ENCODE measurements at regions not wholly inside any gene's neighbourhood (a gene's known extent, or its start where the extent isn't known, plus 50 kb on each side); places are given as distances from the start of the nearest gene placed in this dataset.

DNA sequence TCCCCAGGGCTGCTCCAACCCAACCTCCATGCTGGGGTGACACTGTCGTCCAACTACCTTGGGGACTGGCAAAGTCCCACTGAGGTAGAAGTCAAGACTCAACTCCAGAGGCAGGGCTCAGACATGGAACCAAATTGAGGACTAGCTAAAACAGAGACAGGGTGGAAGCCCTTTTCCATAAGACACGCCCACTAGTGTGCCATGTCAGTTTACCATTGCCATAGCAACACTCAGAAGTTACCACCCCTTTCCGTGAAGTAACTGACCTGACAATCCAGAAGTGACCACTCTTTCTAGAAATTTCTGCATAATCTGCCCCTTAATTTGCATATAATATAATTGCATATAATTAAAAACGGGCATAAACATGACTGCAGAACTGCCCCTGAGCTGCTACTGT, 409.6 kb downstream of the MED13L start:
- Histone ChIP-seq H3K79me2 (ENCODE audit: control insufficient read depth in 1 of 2, insufficient read depth in 2 of 2, low read length in 2 of 2) (no peaks in the 10 kb centered on the region), H3K18ac (ENCODE audit: extremely low read depth, low read length) (no peak overlapping the region), H3K27ac (ENCODE audit: low read depth, low read length) (no peak overlapping the region), H2BK15ac (ENCODE audit: low read length) (no peak overlapping the region), H2BK20ac (ENCODE audit: low read length) (no peak overlapping the region), H3K79me1 (ENCODE audit: low read depth, low read length) (no peaks in the 10 kb centered on the region), H3K9me3 (ENCODE audit: insufficient read depth in 2 of 2, low read depth in 1 of 2, low read length in 1 of 2) (no peaks in the 10 kb centered on the region), H4K5ac (ENCODE audit: insufficient read length, low read depth, low read length) (no peak overlapping the region), H3K36me3 (ENCODE audit: control insufficient read depth in 2 of 4, insufficient read depth in 4 of 4, low read length in 3 of 4) (no peaks in the 10 kb centered on the region), H2BK120ac (replicated peaks; ENCODE audit: low read depth, low read length) (no peak overlapping the region), H4K20me1 (replicated peaks in 1 of 2; ENCODE audit: control insufficient read depth in 1 of 2, insufficient read depth in 2 of 2, low read length in 2 of 2) (no peaks in the 10 kb centered on the region), H2AK5ac (ENCODE audit: low read depth, low read length) (no peak overlapping the region), H3K27me3 (replicated peaks in 1 of 4; ENCODE audit: control insufficient read depth in 3 of 4, extremely low read depth in 1 of 4, insufficient read depth in 3 of 4, low read length in 3 of 4) (no peaks in the 10 kb centered on the region), H3K56ac (replicated peaks; ENCODE audit: insufficient read length, low read depth, low read length) (no peak overlapping the region), H3K9ac (replicated peaks in 1 of 4; ENCODE audit: extremely low read depth in 1 of 4, low read depth in 3 of 4, low read length in 3 of 4) (no peak overlapping the region), H2AFZ (ENCODE audit: low read length) (no peak overlapping the region), H3K4me2 (ENCODE audit: insufficient read depth in 1 of 2, low read depth in 2 of 2, low read length in 2 of 2) (no peak overlapping the region), H4K8ac (ENCODE audit: extremely low read depth, insufficient read depth, low read length) (no peak overlapping the region), H3K23me2 (ENCODE audit: low read depth, low read length) (no peaks in the 10 kb centered on the region), H2BK5ac (ENCODE audit: low read depth, low read length) (0 out of 2 replicates have a peak overlapping the region, but pooled peaks have one; percentile 1), H3K4me1 (replicated peaks in 1 of 4; ENCODE audit: control insufficient read depth in 3 of 4, insufficient read depth in 4 of 4, low read length in 3 of 4) (peaks cover 10 to 19% (median 16%) of the 10 kb centered on the region in 4 experiments), H3K23ac (ENCODE audit: insufficient read length) (no peak overlapping the region), H4K91ac (replicated peaks; ENCODE audit: insufficient read length, low read length) (no peak overlapping the region), H3K14ac (ENCODE audit: insufficient read length) (no peak overlapping the region), H2BK12ac (ENCODE audit: low read depth, low read length) (peak overlapping the region; percentile 44; the same call in 1 of the 2 replicates), H3K4ac (replicated peaks; ENCODE audit: insufficient read length, low read depth, low read length) (no peak overlapping the region), H3K4me3 (ENCODE audit: extremely low read depth in 1 of 4, insufficient read depth in 2 of 4, low read depth in 3 of 4, low read length in 4 of 4) (no peak overlapping the region)
- FAIRE-seq, result no peak
- 86% methylated on average over 4 of the region's 4 CpGs; no CpG with 5 or more reads in 1 of the 2 experiments for WGBS, 2 experiments (ENCODE audit: extremely low coverage in 1 of 2, insufficient coverage in 1 of 2, insufficient read length in 1 of 2, insufficient replicate concordance in 2 of 2, low coverage in 1 of 2, low lambda C conversion rate in 2 of 2, missing lambda C conversion rate in 1 of 2)
- TF ChIP-seq TBP (IDR thresholded peaks at IDR 0.05; ENCODE audit: low read depth, low read length) (no peak), RNF2 (IDR thresholded peaks at IDR 0.05; ENCODE audit: borderline replicate concordance, low read depth, low read length, missing control alignments, poor library complexity, severe bottlenecking) (no peak), CBX5 (IDR thresholded peaks at IDR 0.05; ENCODE audit: low read depth, low read length) (no peak), KDM4A (IDR thresholded peaks at IDR 0.05; ENCODE audit: low read depth, low read length, severe bottlenecking) (no peak), HDAC6 (IDR thresholded peaks at IDR 0.05; ENCODE audit: low read depth, low read length) (no peak), SIRT6 (IDR thresholded peaks at IDR 0.05; ENCODE audit: low read length) (no peak), YY1 (IDR thresholded peaks at IDR 0.05; ENCODE audit: low read depth, low read length) (no peak), PHF8 (conservative IDR thresholded peaks at IDR 0.05; ENCODE audit: low read depth, low read length) (no peak), CHD1 (IDR thresholded peaks at IDR 0.05; ENCODE audit: low read depth, low read length) (no peak), ASH2L (IDR thresholded peaks at IDR 0.05; ENCODE audit: low read length) (no peak)
- ChIA-PET CTCF (ENCODE audit: partially characterized antibody) (interaction anchor here (0.6 to 5.6 kb wide), 16 partner anchors 10 to 1194 kb away, joined by 3 to 36 read pairs (median 10); no protein-coding TSS in a partner anchor), POLR2A (ENCODE audit: partially characterized antibody) (interaction anchor here (1.1 kb wide), 1 partner anchor 50 kb away, joined by 3 read pairs; no protein-coding TSS in a partner anchor)
- DNase-seq (ENCODE audit: low read depth in 1 of 2, low spot score in 2 of 2), result no peak

Data from H1 (cell line).